RWPE1 (cell line): ENCODE measurements at regions not wholly inside any gene's neighbourhood (a gene's known extent, or its start where the extent isn't known, plus 50 kb on each side); places are given as distances from the start of the nearest gene placed in this dataset.
A peak's percentile ranks its signal among the peaks of the same experiment; 100 is the strongest.

Experiments used
- CTCF ChIA-PET: fragments of 350-600 bp; sonication (Branson Sonifier 250); formaldehyde crosslinking; extraction: SDS; loops from one replicate; lab custom pipeline; 2021; lab: Yijun Ruan, JAX
- POLR2A ChIA-PET: fragments of 400-600 bp; formaldehyde crosslinking; extraction: SDS; loops from one replicate; lab custom pipeline; 2020; ENCODE audit warnings: antibody characterized with exemption; ENCODE audit not compliant: low non-redundant PET; lab: Yijun Ruan, JAX
- DNase-seq: peaks from one replicate; pipeline ENCODE4 v3.0.0; 2012; ENCODE audit warnings: low spot score
- H3K27ac ChIP-seq: fragments of 450-650 bp; 2 replicates; pipeline ENCODE4 v1.5.1; 2017
- CTCF ChIP-seq: fragments of 450-650 bp; conservative IDR thresholded peaks from 2 replicates; pipeline ENCODE4 v1.5.1; 2017; ENCODE audit warnings: low read depth, mild to moderate bottlenecking

GRCh38 chr1:184161071-184161698 is 109.7 kb downstream of the TSEN15 start:
- no peak for TF ChIP-seq CTCF
- ChIA-PET CTCF (no interaction called here), POLR2A (no interaction called here)
- no peak for DNase-seq
- H3K27ac ChIP-seq = no peak overlapping the region

GRCh38 chr1:184162281-184162680 is 110.8 kb downstream of the TSEN15 start:
- CTCF ChIA-PET = no interaction called here
- POLR2A ChIA-PET = no interaction called here
- DNase-seq = no peak
- TF ChIP-seq CTCF = no peak
- H3K27ac ChIP-seq = no peak overlapping the region

GRCh38 chr1:184163674-184164465 is 112.3 kb downstream of the TSEN15 start:
- DNase-seq = peak; percentile 48
- ChIA-PET POLR2A (no interaction called here), CTCF (no interaction called here)
- no peak for TF ChIP-seq CTCF
- no peak overlapping the region for H3K27ac ChIP-seq

GRCh38 chr1:184164536-184164935 is 113.0 kb downstream of the TSEN15 start:
- ChIA-PET CTCF (no interaction called here), POLR2A (no interaction called here)
- TF ChIP-seq CTCF = no peak
- no peak for DNase-seq
- no peak overlapping the region for H3K27ac ChIP-seq

GRCh38 chr1:184166485-184166884 is 115.0 kb downstream of the TSEN15 start:
- TF ChIP-seq CTCF = no peak
- CTCF ChIA-PET = no interaction called here
- no peak overlapping the region for H3K27ac ChIP-seq
- POLR2A ChIA-PET = no interaction called here
- no peak for DNase-seq

GRCh38 chr1:184167352-184167751 is 115.8 kb downstream of the TSEN15 start:
- POLR2A ChIA-PET = no interaction called here
- TF ChIP-seq CTCF = no peak
- CTCF ChIA-PET = interaction anchor here (0.6 to 0.7 kb wide), 3 partner anchors 21 to 232 kb away, joined by 3 read pairs; no protein-coding TSS in a partner anchor
- H3K27ac ChIP-seq = no peak overlapping the region
- no peak for DNase-seq
